ENCODE measurements at regions not wholly inside any gene's neighbourhood (a gene's known extent, or its start where the extent isn't known, plus 50 kb on each side); places are given as distances from the start of the nearest gene placed in this dataset.
"Not testable (repeated sequence)": the region's sequence is repeated elsewhere in the genome, so short reads cannot be mapped to it uniquely, and the experiment has no call there.

- intact Hi-C loops (cut with micrococcal nuclease) = no loop called here
- Mint-ChIP-seq H3K36me3 (ENCODE audit: low read depth) (no peaks in the 10 kb centered on the region), H3K4me1 (no peaks in the 10 kb centered on the region), H3K9me3 (peaks cover 7% of the 10 kb centered on the region), H3K4me3 (no peak overlapping the region), H3K27me3 (peaks cover 8% of the 10 kb centered on the region), H3K27ac (no peak overlapping the region)
- no peak for DNase-seq
Observed at GRCh38 chr16:26700250-26700649, 366.5 kb upstream of the C16orf82 start.

- Mint-ChIP-seq H3K27ac (no peak overlapping the region), H3K9me3 (peaks cover 7% of the 10 kb centered on the region), H3K4me1 (no peaks in the 10 kb centered on the region), H3K4me3 (no peak overlapping the region), H3K36me3 (ENCODE audit: low read depth) (no peaks in the 10 kb centered on the region), H3K27me3 (peaks cover 8% of the 10 kb centered on the region)
- intact Hi-C loops (cut with micrococcal nuclease) = no loop called here
- DNase-seq = no peak
Observed at GRCh38 chr16:26701243-26701886, 365.4 kb upstream of the C16orf82 start.

- H3K4me3 Mint-ChIP-seq = no peak overlapping the region
- H3K4me1 Mint-ChIP-seq = no peaks in the 10 kb centered on the region
- no peaks in the 10 kb centered on the region for H3K36me3 Mint-ChIP-seq (ENCODE audit: low read depth)
- peaks cover 12% of the 10 kb centered on the region for H3K27me3 Mint-ChIP-seq
- no peak overlapping the region for H3K27ac Mint-ChIP-seq
- intact Hi-C loops (cut with micrococcal nuclease) = no loop called here
- no peak for DNase-seq
- peaks cover 7% of the 10 kb centered on the region for H3K9me3 Mint-ChIP-seq
Observed at GRCh38 chr16:26705346-26705745, 361.4 kb upstream of the C16orf82 start.

GRCh38 chr16:26708428-26708827, 358.3 kb upstream of the C16orf82 start:
- no peak for DNase-seq
- no peaks in the 10 kb centered on the region for H3K4me1 Mint-ChIP-seq
- no peak overlapping the region for H3K27ac Mint-ChIP-seq
- H3K4me3 Mint-ChIP-seq = no peak overlapping the region
- no peaks in the 10 kb centered on the region for H3K36me3 Mint-ChIP-seq (ENCODE audit: low read depth)
- intact Hi-C loops (cut with micrococcal nuclease) = no loop called here
- peaks cover 12% of the 10 kb centered on the region for H3K27me3 Mint-ChIP-seq
- H3K9me3 Mint-ChIP-seq = peaks cover 6% of the 10 kb centered on the region

GRCh38 chr16:26709175-26709574, 357.6 kb upstream of the C16orf82 start:
- no peak for DNase-seq
- intact Hi-C loops (cut with micrococcal nuclease) = no loop called here
- H3K9me3 Mint-ChIP-seq = peaks cover 6% of the 10 kb centered on the region
- no peaks in the 10 kb centered on the region for H3K36me3 Mint-ChIP-seq (ENCODE audit: low read depth)
- H3K4me1 Mint-ChIP-seq = no peaks in the 10 kb centered on the region
- H3K27ac Mint-ChIP-seq = no peak overlapping the region
- peaks cover 12% of the 10 kb centered on the region for H3K27me3 Mint-ChIP-seq
- no peak overlapping the region for H3K4me3 Mint-ChIP-seq

- no peak overlapping the region for H3K4me3 Mint-ChIP-seq
- no peak for DNase-seq
- H3K4me1 Mint-ChIP-seq = no peaks in the 10 kb centered on the region
- H3K27me3 Mint-ChIP-seq = peaks cover 9% of the 10 kb centered on the region
- intact Hi-C loops (cut with micrococcal nuclease) = no loop called here
- no peaks in the 10 kb centered on the region for H3K36me3 Mint-ChIP-seq (ENCODE audit: low read depth)
- no peak overlapping the region for H3K27ac Mint-ChIP-seq
- H3K9me3 Mint-ChIP-seq = peaks cover 6% of the 10 kb centered on the region
Observed at GRCh38 chr16:26709754-26710153, 357.0 kb upstream of the C16orf82 start.

GRCh38 chr16:26710450-26710849, 356.3 kb upstream of the C16orf82 start:
- H3K36me3 Mint-ChIP-seq (ENCODE audit: low read depth) = no peaks in the 10 kb centered on the region
- H3K4me1 Mint-ChIP-seq = no peaks in the 10 kb centered on the region
- no peak for DNase-seq
- H3K27ac Mint-ChIP-seq = no peak overlapping the region
- H3K4me3 Mint-ChIP-seq = no peak overlapping the region
- peaks cover 9% of the 10 kb centered on the region for H3K27me3 Mint-ChIP-seq
- intact Hi-C loops (cut with micrococcal nuclease) = no loop called here
- peaks cover 6% of the 10 kb centered on the region for H3K9me3 Mint-ChIP-seq

- H3K4me3 Mint-ChIP-seq = no peak overlapping the region
- peaks cover 6% of the 10 kb centered on the region for H3K9me3 Mint-ChIP-seq
- H3K27me3 Mint-ChIP-seq = no peaks in the 10 kb centered on the region
- H3K27ac Mint-ChIP-seq = no peak overlapping the region
- intact Hi-C loops (cut with micrococcal nuclease) = no loop called here
- H3K36me3 Mint-ChIP-seq (ENCODE audit: low read depth) = no peaks in the 10 kb centered on the region
- H3K4me1 Mint-ChIP-seq = no peaks in the 10 kb centered on the region
- DNase-seq = no peak
Observed at GRCh38 chr16:26712876-26713275, 353.9 kb upstream of the C16orf82 start.

- H3K4me3 Mint-ChIP-seq = no peak overlapping the region
- no peaks in the 10 kb centered on the region for H3K9me3 Mint-ChIP-seq
- intact Hi-C loops (cut with micrococcal nuclease) = no loop called here
- no peaks in the 10 kb centered on the region for H3K27me3 Mint-ChIP-seq
- H3K4me1 Mint-ChIP-seq = no peaks in the 10 kb centered on the region
- no peaks in the 10 kb centered on the region for H3K36me3 Mint-ChIP-seq (ENCODE audit: low read depth)
- DNase-seq = no peak
- H3K27ac Mint-ChIP-seq = no peak overlapping the region
Observed at GRCh38 chr16:26715969-26716368, 350.8 kb upstream of the C16orf82 start.

- no peaks in the 10 kb centered on the region for H3K36me3 Mint-ChIP-seq (ENCODE audit: low read depth)
- no peak overlapping the region for H3K27ac Mint-ChIP-seq
- DNase-seq = no peak
- H3K4me3 Mint-ChIP-seq = no peak overlapping the region
- H3K9me3 Mint-ChIP-seq = no peaks in the 10 kb centered on the region
- H3K27me3 Mint-ChIP-seq = no peaks in the 10 kb centered on the region
- intact Hi-C loops (cut with micrococcal nuclease) = no loop called here
- H3K4me1 Mint-ChIP-seq = no peaks in the 10 kb centered on the region
Observed at GRCh38 chr16:26717826-26718225, 348.9 kb upstream of the C16orf82 start.

- Mint-ChIP-seq H3K27ac (no peak overlapping the region), H3K9me3 (no peaks in the 10 kb centered on the region), H3K4me1 (no peaks in the 10 kb centered on the region), H3K4me3 (no peak overlapping the region), H3K27me3 (peaks cover 4% of the 10 kb centered on the region), H3K36me3 (ENCODE audit: low read depth) (no peaks in the 10 kb centered on the region)
- DNase-seq = no peak
- intact Hi-C loops (cut with micrococcal nuclease) = no loop called here
Observed at GRCh38 chr16:26721290-26721689, 345.4 kb upstream of the C16orf82 start.

- intact Hi-C loops (cut with micrococcal nuclease); H3K4me3 Mint-ChIP-seq; H3K36me3 Mint-ChIP-seq (ENCODE audit: low read depth): not testable (repeated sequence)
Observed at GRCh38 chr16:26721957-26722356, 344.8 kb upstream of the C16orf82 start.

GRCh38 chr16:26724189-26724588, 342.5 kb upstream of the C16orf82 start:
- Mint-ChIP-seq H3K4me1 (no peaks in the 10 kb centered on the region), H3K9me3 (peaks cover 2% of the 10 kb centered on the region), H3K27ac (no peak overlapping the region), H3K27me3 (peaks cover 6% of the 10 kb centered on the region), H3K4me3 (no peak overlapping the region), H3K36me3 (ENCODE audit: low read depth) (no peaks in the 10 kb centered on the region)
- intact Hi-C loops (cut with micrococcal nuclease) = no loop called here
- no peak for DNase-seq

More at GRCh38 chr16:26721957-26722356, 344.8 kb upstream of the C16orf82 start:
- DNase-seq, H3K27me3 Mint-ChIP-seq, H3K4me1 Mint-ChIP-seq, H3K27ac Mint-ChIP-seq, H3K9me3 Mint-ChIP-seq: not testable (repeated sequence)

- no peak for DNase-seq
- H3K27me3 Mint-ChIP-seq = peaks cover 6% of the 10 kb centered on the region
- H3K27ac Mint-ChIP-seq = no peak overlapping the region
- H3K9me3 Mint-ChIP-seq = peaks cover 3% of the 10 kb centered on the region
- intact Hi-C loops (cut with micrococcal nuclease) = no loop called here
- H3K4me3 Mint-ChIP-seq = no peak overlapping the region
- no peaks in the 10 kb centered on the region for H3K36me3 Mint-ChIP-seq (ENCODE audit: low read depth)
- peaks cover 2% of the 10 kb centered on the region for H3K4me1 Mint-ChIP-seq
Observed at GRCh38 chr16:26727848-26728247, 338.9 kb upstream of the C16orf82 start.

- no peak overlapping the region for H3K4me3 Mint-ChIP-seq
- H3K27me3 Mint-ChIP-seq = peaks cover 6% of the 10 kb centered on the region
- H3K4me1 Mint-ChIP-seq = peaks cover 2% of the 10 kb centered on the region
- no peak for DNase-seq
- H3K27ac Mint-ChIP-seq = no peak overlapping the region
- H3K36me3 Mint-ChIP-seq (ENCODE audit: low read depth) = no peaks in the 10 kb centered on the region
- H3K9me3 Mint-ChIP-seq = peaks cover 3% of the 10 kb centered on the region
- intact Hi-C loops (cut with micrococcal nuclease) = no loop called here
Observed at GRCh38 chr16:26729951-26730541, 336.7 kb upstream of the C16orf82 start.

Data from activated CD4-positive, alpha-beta T cell treated with anti-CD3 and anti-CD28 coated beads, Interleukin-2, amount 10 ng/mL, durations not matched to agents 24 days and 14 days (primary cell).